Caco-2 (cell line): ENCODE measurements at regions not wholly inside any gene's neighbourhood (a gene's known extent, or its start where the extent isn't known, plus 50 kb on each side); places are given as distances from the start of the nearest gene placed in this dataset.

Experiments
- BruUV-seq: library from RNA; stranded (reverse); fragments of 400-500 nt; replicated peaks from 2 replicates; lab custom pipeline; 2021; lab: Mats Ljungman, UMichigan
- CTCF ChIA-PET: fragments of 300-600 bp; sonication (Branson Sonifier 250); formaldehyde crosslinking; loops from one replicate; lab custom pipeline; 2022; ENCODE audit warnings: antibody characterized with exemption; lab: Charles Lee
- POLR2A ChIA-PET: fragments of 300-600 bp; sonication (Branson Sonifier 250); formaldehyde crosslinking; loops from one replicate; lab custom pipeline; 2022; ENCODE audit warnings: antibody characterized with exemption; lab: Charles Lee
- DNase-seq, 2 experiments: peaks; one replicate each; pipeline versions ENCODE4 v3.0.0 to v3.0.0-alpha.2; 2020 to 2022
- H3K27me3 ChIP-seq: replicated peaks from 2 replicates; pipeline ENCODE4 v1.6.0; 2011; ENCODE audit warnings: low read length; ENCODE audit not compliant: control insufficient read depth, insufficient read depth
- H3K36me3 ChIP-seq: 2 replicates; pipeline ENCODE4 v1.5.1; 2011; ENCODE audit warnings: low read length; ENCODE audit not compliant: control insufficient read depth, insufficient read depth
- H3K4me1 ChIP-seq: fragments of 250-450 bp; sonication (Bioruptor Pico); 2 replicates; pipeline ENCODE4 v1.5.1; 2020; ENCODE audit warnings: mild to moderate bottlenecking
- H3K4me3 ChIP-seq: 2 replicates; pipeline ENCODE4 v1.5.1; 2011; ENCODE audit warnings: low read depth, mild to moderate bottlenecking, control low read depth, low read length
- H3K9me3 ChIP-seq: fragments of 250-450 bp; sonication (Bioruptor Pico); 2 replicates; pipeline ENCODE4 v1.5.1; 2020; ENCODE audit warnings: mild to moderate bottlenecking, moderate library complexity
- H3K27ac Mint-ChIP-seq: one replicate; pipeline ENCODE4 v1.8.0; 2022; ENCODE audit warnings: mixed read lengths; ENCODE audit not compliant: unreplicated experiment
- H3K27me3 Mint-ChIP-seq: one replicate; pipeline ENCODE4 v1.8.0; 2022; ENCODE audit warnings: mixed read lengths; ENCODE audit not compliant: insufficient read depth, unreplicated experiment
- H3K36me3 Mint-ChIP-seq: one replicate; pipeline ENCODE4 v1.8.0; 2022; ENCODE audit warnings: mild to moderate bottlenecking, mixed read lengths; ENCODE audit not compliant: insufficient read depth, unreplicated experiment
- H3K4me1 Mint-ChIP-seq: one replicate; pipeline ENCODE4 v1.8.0; 2022; ENCODE audit warnings: low read depth, mixed read lengths; ENCODE audit not compliant: unreplicated experiment
- H3K4me3 Mint-ChIP-seq: one replicate; pipeline ENCODE4 v1.8.0; 2022; ENCODE audit warnings: mild to moderate bottlenecking, moderate library complexity, mixed read lengths; ENCODE audit not compliant: unreplicated experiment
- H3K9me3 Mint-ChIP-seq: one replicate; pipeline ENCODE4 v1.8.0; 2022; ENCODE audit warnings: mixed read lengths; ENCODE audit not compliant: unreplicated experiment
- intact Hi-C: fragments of 100-400 bp; cut with micrococcal nuclease; formaldehyde crosslinking; loops from one replicate; pipeline ENCODE4 v1.10.0; 2022; ENCODE audit not compliant: unreplicated experiment
- TF ChIP-seq, protein P1 (sequence below), 2 experiments: fragments of 200-600 bp in 1 of 2; IDR thresholded peaks; 1 replicate in 1 of 2; 2 replicates in 1 of 2; pipeline versions ENCODE4 v1.5.1 to v1.8.0; 2011 to 2022; ENCODE audit warnings: antibody characterized with exemption in 1 of 2, control low read depth in 1 of 2, inconsistent platforms in 1 of 2, low read depth in 1 of 2, low read length in 1 of 2, mild to moderate bottlenecking in 1 of 2, moderate library complexity in 1 of 2; ENCODE audit not compliant: insufficient read depth in 1 of 2, severe bottlenecking in 1 of 2, unreplicated experiment in 1 of 2

DNA sequence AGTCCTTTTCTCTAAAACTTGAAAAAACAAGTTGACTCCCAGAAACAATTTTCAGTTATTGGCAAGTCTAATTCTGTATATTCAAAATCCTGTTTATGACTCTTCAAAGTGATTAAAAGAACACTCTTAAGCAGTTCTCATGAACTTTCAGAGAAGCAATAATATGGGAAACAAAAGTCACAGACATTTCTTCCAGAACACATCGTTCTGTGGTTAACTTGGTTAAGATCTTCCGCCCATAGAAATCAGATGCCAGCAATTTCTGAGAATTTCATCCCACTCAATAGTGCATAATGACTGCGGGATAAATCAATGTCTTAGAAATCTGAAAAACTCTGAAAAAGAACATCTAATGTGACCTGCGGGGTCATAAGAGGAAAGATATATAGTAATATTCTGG is 300.5 kb downstream of the COX7C start:
- Mint-ChIP-seq H3K4me1 (no peaks in the 10 kb centered on the region), H3K4me3 (no peak overlapping the region), H3K27ac (no peak overlapping the region), H3K9me3 (no peaks in the 10 kb centered on the region), H3K36me3 (no peaks in the 10 kb centered on the region), H3K27me3 (no peaks in the 10 kb centered on the region)
- DNase-seq = no peak
- Histone ChIP-seq H3K36me3 (no peaks in the 10 kb centered on the region), H3K9me3 (no peaks in the 10 kb centered on the region), H3K4me1 (no peaks in the 10 kb centered on the region), H3K27me3 (no peaks in the 10 kb centered on the region), H3K4me3 (no peak overlapping the region)
- intact Hi-C loops = no loop called here
- TF ChIP-seq, protein P1, sequence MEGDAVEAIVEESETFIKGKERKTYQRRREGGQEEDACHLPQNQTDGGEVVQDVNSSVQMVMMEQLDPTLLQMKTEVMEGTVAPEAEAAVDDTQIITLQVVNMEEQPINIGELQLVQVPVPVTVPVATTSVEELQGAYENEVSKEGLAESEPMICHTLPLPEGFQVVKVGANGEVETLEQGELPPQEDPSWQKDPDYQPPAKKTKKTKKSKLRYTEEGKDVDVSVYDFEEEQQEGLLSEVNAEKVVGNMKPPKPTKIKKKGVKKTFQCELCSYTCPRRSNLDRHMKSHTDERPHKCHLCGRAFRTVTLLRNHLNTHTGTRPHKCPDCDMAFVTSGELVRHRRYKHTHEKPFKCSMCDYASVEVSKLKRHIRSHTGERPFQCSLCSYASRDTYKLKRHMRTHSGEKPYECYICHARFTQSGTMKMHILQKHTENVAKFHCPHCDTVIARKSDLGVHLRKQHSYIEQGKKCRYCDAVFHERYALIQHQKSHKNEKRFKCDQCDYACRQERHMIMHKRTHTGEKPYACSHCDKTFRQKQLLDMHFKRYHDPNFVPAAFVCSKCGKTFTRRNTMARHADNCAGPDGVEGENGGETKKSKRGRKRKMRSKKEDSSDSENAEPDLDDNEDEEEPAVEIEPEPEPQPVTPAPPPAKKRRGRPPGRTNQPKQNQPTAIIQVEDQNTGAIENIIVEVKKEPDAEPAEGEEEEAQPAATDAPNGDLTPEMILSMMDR (IDR thresholded peaks at IDR 0.05; ENCODE audit: insufficient read depth in 1 of 2, low read depth in 1 of 2, low read length in 1 of 2, severe bottlenecking in 1 of 2, unreplicated experiment in 1 of 2) = no peak
- ChIA-PET POLR2A (no interaction called here), CTCF (no interaction called here)
- no TSS peak for BruUV-seq

DNA sequence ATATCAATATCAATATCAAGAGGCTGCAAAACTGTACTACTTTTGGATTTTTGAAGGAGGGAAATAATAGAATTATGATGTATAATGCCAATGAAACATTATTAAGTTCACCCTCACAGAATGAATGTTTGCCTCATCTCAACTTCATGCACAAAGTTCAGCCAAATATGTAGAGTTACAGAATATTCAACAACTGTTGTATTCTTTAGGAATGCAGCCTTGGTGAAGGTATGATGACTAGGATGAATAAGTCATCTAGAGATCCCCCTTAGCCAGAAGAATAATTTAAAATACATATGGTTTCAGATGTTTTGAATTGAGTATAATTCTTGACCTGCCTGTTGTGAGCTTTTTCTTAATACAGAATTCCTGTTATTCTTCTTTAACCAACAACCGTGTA is 308.3 kb downstream of the COX7C start:
- H3K36me3 ChIP-seq = no peaks in the 10 kb centered on the region
- no peak overlapping the region for H3K4me3 ChIP-seq
- Mint-ChIP-seq H3K27ac (no peak overlapping the region), H3K4me3 (no peak overlapping the region), H3K36me3 (no peaks in the 10 kb centered on the region), H3K27me3 (peaks cover 2% of the 10 kb centered on the region), H3K9me3 (no peaks in the 10 kb centered on the region), H3K4me1 (no peaks in the 10 kb centered on the region)
- intact Hi-C loops = no loop called here
- H3K9me3 ChIP-seq = no peaks in the 10 kb centered on the region
- TF ChIP-seq, protein P1 (IDR thresholded peaks at IDR 0.05; ENCODE audit: insufficient read depth in 1 of 2, low read depth in 1 of 2, low read length in 1 of 2, severe bottlenecking in 1 of 2, unreplicated experiment in 1 of 2) = no peak
- CTCF ChIA-PET = no interaction called here
- POLR2A ChIA-PET = no interaction called here
- no peaks in the 10 kb centered on the region for H3K4me1 ChIP-seq
- no peaks in the 10 kb centered on the region for H3K27me3 ChIP-seq
- no peak for DNase-seq
- no TSS peak for BruUV-seq

DNA sequence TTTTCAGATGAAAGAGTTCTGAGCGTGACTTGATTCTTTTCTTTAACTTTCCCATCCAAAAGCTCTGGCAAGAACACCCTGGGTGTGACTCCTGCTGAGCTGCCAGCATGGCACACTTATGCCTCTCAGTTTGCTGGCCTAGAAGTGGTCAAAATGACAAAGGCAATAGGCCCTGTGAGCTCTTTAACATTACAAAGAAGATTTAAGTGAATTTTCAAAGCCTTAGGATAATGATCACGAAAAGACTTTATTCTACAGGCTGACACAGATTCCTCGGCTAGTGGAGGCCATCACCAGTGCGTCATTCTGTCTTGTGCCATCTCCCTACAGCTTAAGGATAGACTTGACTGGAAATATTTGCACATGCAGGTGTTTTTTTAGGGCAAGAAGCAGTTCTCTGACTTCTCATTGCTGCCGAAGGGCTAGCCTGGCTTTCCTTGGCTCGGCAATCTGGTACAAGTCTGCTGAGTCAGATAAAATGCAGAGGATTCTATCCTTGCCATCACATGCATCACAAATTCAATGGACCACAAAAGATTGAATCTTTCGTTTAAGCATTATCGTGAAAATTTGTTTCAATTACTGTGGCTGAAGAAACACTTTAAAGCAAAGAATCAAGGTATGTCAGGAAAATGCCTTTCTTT is 311.5 kb downstream of the COX7C start:
- no peaks in the 10 kb centered on the region for H3K36me3 ChIP-seq
- H3K4me3 ChIP-seq = no peak overlapping the region
- no peaks in the 10 kb centered on the region for H3K4me1 Mint-ChIP-seq
- TF ChIP-seq, protein P1 (IDR thresholded peaks at IDR 0.05; ENCODE audit: insufficient read depth in 1 of 2, low read depth in 1 of 2, low read length in 1 of 2, severe bottlenecking in 1 of 2, unreplicated experiment in 1 of 2) = no peak
- H3K27me3 ChIP-seq = no peaks in the 10 kb centered on the region
- no TSS peak for BruUV-seq
- intact Hi-C loops = no loop called here
- no peak for DNase-seq
- no peaks in the 10 kb centered on the region for H3K9me3 Mint-ChIP-seq
- CTCF ChIA-PET = no interaction called here
- H3K4me1 ChIP-seq = no peaks in the 10 kb centered on the region
- peaks cover 2% of the 10 kb centered on the region for H3K27me3 Mint-ChIP-seq
- no peaks in the 10 kb centered on the region for H3K9me3 ChIP-seq
- H3K36me3 Mint-ChIP-seq = no peaks in the 10 kb centered on the region
- POLR2A ChIA-PET = no interaction called here
- no peak overlapping the region for H3K27ac Mint-ChIP-seq
- no peak overlapping the region for H3K4me3 Mint-ChIP-seq
